NCI-H345 (cell line): ENCODE measurements at regions not wholly inside any gene's neighbourhood (a gene's known extent, or its start where the extent isn't known, plus 50 kb on each side); places are given as distances from the start of the nearest gene placed in this dataset.

ENCODE experiments used
- DNase-seq: peaks from one replicate; lab custom pipeline; 2025; lab: John Stamatoyannopoulos, UW

- DNase-seq = no peak
Observed at GRCh38 chr2:60603533-60604190, 50.2 kb upstream of the BCL11A start.

DNA sequence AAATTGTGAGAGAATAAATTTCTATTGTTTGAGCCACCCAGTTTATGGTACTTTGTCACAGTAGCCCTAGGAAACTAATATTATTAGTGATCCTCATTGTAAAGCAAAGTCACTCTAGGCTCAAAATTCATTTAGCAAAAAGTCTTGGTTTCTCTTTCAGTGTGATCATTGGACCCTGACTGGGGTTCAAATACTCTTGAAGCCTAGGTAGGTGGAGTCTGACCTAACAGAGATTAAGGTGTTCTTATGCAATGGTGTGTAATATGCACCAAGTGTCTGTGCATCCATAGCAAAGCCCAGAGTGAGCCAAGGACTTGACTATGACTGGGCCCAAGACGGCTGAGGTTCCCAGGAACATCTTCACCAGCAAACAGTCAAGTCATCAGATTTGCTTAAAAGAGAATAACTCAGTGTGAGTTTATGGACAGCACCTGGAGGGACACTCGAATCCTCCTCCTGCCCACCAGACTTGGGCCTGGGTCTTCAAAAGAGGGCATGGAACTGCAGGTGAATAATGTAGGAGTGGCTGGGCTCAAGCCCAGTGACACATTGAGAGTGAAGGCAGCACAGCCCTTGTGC, 51.1 kb upstream of the BCL11A start:
- no peak for DNase-seq

DNA sequence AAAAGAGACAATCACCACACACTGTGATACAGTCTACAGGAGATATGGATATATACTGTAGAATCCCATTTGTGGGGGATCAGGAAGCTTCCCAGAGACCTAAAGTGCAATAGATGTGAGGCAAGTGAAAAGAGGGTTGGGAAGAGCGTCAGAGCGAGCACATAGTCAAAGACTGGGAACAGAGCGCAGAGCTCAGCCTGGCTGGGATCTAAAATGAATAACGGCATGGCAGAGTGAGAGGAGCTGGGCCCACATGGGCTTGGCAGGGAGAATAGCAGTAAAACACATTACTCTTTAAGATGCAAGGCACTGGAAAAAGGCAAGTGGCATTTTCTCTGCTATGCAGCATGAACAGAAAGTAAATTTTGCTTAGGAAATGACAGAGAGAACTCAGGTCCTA, 52.4 kb upstream of the BCL11A start:
- DNase-seq = no peak

GRCh38 chr2:60608679-60609078, 55.2 kb upstream of the BCL11A start:
- DNase-seq = no peak

DNA sequence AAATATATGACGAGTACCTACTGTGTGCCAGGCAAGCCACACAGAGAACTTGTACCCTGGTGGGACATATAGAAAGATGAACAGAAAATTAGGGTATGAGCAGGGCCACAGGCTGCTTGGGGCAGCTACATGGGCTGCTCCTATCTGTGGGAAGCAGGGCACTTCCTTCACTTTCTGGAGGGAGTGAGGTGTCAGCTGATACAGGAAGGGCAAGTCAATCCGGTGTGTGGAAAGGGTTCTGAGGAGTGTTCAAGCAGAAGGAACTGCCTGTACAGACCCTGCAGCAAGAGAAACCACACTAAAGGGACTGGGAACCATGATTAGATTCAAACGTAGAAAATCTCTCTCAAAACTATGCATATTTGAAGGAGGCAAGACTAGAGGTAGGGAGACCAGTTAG, 58.6 kb upstream of the BCL11A start:
- DNase-seq = no peak

- DNase-seq = no peak
Observed at GRCh38 chr2:60614319-60614718, 60.9 kb upstream of the BCL11A start.

- DNase-seq = no peak
Observed at GRCh38 chr2:60621688-60622429, 68.4 kb upstream of the BCL11A start.

GRCh38 chr2:60623040-60623439, 69.6 kb upstream of the BCL11A start:
- no peak for DNase-seq

GRCh38 chr2:60627412-60627811, 74.0 kb upstream of the BCL11A start:
- DNase-seq = no peak

DNA sequence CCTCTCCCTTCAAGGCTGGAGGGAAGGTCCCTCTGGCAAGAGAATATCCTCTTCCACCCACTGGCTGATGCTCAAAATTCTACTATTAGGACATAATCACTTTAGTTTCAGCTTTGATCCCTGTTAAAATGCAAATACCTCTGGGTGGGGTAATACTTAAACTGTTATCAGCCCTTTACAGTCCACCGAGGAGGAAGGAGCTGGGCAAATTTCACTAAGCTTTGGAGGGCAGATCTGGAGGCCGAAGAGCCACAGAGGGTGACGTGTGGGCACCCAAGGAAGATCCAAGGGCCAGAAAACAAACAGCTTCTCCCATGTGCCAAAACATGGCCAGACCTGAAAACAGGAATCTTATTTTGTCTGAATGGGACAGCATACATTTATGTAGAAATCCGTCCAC, 74.6 kb upstream of the BCL11A start:
- DNase-seq = no peak

DNA sequence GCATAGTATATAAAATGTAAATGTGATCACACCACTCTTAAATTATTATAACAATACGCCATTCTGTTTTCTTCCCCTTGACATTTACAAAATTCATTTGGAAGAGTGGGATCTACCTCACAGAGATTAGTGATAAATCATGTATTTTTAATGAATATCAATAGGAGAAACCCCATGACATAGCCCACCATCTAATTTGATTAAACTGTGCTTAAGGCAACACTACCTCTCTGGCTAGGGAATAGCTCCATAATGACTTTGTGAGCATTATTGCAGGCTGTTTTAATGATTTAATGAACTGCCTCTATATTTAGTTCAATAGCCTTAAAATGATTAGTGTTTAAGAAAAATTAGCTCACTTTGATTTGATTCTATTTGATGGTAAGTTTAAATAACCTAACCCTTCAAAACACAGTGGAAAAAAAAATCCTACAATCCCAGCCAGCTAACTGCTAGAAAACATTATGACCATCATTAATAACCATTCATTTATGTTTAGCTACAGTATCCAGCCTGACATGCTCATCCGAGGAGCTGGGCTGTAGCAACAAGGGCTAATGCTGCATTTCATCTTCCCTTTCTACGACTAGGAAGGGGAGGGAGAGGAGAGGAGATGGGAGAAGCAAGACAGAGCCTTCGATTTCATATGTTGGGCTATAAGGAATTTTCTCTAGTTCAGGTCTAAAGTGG, 75.3 kb upstream of the BCL11A start:
- no peak for DNase-seq

- DNase-seq = no peak
Observed at GRCh38 chr2:60629305-60629662, 75.8 kb upstream of the BCL11A start.

DNA sequence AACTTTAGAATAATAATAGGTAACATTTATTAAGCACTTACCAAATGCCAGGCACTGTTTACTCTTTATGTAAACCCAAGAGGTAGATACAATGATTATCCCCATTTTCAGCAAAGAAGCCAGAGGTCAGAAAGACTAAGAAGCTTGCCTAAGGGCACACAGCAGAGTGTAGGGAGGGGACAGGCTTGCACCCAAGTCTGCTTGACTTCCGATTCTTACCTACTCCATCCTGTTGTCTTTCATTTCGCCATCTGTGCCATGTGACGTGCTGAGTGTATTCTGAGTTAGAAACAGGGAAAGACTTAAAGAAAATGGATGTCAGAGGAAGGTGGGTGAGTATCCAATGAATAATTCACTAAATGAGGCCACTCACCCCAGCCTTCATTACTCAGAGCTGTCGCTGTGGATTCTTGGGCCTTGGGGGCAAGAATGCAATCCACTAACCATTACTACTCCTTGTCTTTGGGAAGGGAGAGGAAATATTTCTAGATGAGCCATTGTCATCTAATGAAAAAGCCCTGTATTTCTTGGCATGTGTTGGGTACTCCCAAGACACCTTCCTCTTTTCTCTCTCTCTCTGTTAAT, 76.4 kb upstream of the BCL11A start:
- no peak for DNase-seq

DNA sequence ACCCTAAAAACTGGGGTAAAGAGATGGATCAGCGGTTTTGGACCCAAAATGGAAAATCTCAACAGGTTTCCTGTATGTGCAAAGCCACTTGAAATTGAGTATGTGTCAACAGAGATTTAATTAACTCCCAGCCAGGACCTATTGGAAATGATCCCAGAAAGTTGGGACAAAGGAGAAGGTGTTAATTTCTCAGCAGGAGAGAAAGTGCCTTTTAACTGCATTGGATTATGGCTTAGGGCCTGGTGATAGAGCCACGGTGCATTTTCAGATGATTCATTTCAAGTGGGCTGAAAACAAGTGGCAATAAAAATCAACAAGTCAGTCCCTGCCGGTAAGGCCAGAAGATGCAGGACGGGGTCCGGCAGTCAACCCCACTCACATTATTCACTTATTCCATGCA, 80.2 kb upstream of the BCL11A start:
- DNase-seq = peak; percentile 92

DNA sequence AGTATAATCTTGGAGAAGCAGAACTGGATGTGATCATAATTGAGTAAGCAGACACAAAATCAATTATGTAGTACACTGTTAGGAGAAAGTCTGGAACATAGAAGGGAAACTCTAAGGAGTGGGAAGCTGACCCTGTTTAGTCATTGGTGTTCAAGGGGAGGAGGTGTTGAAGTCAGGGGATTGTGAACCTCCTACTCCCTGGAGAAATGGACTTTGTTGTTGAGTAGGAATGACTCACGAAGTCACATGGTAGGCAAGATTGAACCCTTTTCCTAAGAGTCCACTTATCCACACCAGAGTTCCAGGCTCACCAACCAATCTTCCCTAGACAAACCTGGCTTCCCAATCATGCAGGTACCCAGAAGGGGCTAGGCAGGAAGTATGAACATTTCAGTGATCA, 81.0 kb upstream of the BCL11A start:
- DNase-seq = peak; percentile 8

DNA sequence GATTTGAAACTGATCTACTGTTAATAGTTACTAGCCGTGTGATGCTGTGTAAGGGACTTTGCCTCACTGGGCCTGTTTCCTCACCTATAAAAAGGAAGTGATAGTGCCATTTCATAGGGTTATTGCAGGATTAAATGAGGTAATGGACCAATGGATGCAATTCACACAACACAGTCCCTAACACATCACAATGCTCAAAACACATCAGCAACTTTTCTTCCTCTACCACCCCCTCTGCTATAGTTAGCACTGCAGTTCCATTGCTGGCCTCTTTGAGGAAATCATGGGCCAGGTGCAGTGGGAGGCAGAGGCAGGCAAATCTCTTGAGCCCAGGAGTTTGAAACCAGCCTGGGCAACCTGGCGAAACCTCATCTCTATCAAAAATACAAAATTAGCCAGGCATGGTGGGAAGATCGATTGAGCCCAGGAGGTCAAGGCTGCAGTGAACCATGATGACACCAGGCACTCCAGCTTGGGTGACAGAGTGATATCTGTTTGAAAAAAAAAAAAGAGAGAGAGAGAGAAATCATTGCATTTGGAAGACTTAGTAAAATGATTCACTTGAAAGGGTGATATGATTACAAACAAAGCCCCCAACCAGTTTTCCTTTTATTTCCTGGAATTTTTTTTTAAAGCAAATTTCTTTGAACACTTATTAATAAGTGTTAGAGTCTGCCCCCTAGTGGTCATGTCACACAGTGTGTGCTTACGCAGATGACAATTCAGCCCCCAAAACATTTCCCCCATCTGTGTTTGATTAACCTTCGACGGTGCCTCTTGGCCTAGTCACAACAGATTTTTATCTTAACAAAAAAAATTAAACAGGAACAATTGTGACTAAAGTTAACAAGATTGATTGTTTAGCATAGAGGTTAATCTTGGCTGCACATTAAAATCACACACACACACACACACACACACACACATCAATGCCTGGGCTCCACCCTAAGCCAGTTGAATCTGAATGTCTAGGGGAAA, 88.6 kb upstream of the BCL11A start:
- DNase-seq = peak; percentile 29

DNA sequence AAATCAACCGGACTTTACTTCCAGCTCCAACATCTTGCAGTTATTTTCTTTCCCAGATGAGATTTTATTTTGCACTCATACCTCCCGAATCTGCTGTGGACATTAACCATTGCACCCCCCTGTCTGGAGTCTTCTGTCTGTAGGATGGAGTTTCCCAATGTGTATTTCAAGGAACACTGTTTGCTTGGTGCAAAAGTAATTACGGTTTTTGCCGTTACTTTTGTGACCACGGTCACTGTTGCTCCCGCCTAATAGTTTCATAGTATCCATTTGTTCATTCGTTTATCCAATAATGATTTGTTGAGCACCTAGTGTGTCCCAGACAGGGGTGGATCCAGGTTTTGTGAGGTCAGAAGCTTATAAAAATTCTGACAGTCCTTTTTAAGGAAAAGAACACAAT, 90.3 kb upstream of the BCL11A start:
- no peak for DNase-seq

DNA sequence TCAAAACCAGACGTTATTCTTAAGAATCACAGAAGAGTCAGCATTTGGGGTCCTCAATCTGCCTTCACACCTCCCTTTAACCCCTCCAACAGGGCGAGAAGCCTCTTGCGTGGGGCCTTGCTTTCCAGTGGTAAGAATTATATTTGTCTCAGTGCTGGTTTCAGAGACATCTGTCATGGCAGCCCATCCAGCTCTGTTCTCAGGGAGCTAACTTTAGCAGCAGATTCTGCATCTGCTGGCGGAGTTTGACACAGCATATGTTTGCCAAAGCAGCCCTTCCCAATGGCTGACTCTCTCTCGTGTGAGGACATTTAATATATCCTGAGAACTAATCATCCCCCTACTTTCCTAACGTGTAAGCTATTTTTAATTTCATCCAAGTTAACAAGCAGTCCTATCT, 91.5 kb upstream of the BCL11A start:
- DNase-seq = no peak

DNA sequence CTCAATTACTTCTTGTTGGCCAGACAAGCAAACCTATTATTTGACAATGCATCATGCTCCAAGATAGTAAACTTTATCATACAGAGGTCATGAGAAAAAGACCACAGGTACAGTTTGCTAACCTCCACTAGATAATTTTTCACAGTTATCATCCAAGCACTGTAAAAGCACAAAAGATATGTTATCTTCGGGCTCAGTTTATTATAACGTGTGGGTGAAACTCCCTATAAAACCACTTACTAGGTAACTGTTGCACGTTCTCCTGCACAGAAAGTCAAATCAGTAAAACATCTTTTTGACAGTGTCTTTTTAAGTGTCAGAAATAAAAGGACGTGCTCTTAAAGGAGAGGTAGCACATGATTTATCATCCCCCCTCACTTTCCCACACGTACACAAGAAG, 94.7 kb upstream of the BCL11A start:
- no peak for DNase-seq

- DNase-seq = no peak
Observed at GRCh38 chr2:60649721-60650120, 96.3 kb upstream of the BCL11A start.

- DNase-seq = no peak
Observed at GRCh38 chr2:60652832-60653340, 99.4 kb upstream of the BCL11A start.
